Stomach (tissue), 4 donors: ENCODE measurements at regions not wholly inside any gene's neighbourhood (a gene's known extent, or its start where the extent isn't known, plus 50 kb on each side); places are given as distances from the start of the nearest gene placed in this dataset.

Experiments used
- POLR2A ChIP-seq, 4 donors: fragments of 450-650 bp; IDR thresholded peaks; one replicate each; pipeline ENCODE4 v1.6.1; 2016; ENCODE audit warnings: antibody characterized with exemption in 4 of 4, control low read depth in 2 of 4, mild to moderate bottlenecking in 1 of 4, moderate library complexity in 1 of 4
- TF ChIP-seq, protein P1 (sequence below), 7 experiments: fragments of 450-650 bp in 4 of 7; fragments of 200-600 bp in 3 of 7; sonication (generic) in 3 of 7; IDR thresholded peaks; one replicate each; pipeline ENCODE4 v1.5.1; 2016 to 2019; ENCODE audit warnings: antibody characterized with exemption in 7 of 7, control low read depth in 2 of 7, mild to moderate bottlenecking in 1 of 7

DNA sequence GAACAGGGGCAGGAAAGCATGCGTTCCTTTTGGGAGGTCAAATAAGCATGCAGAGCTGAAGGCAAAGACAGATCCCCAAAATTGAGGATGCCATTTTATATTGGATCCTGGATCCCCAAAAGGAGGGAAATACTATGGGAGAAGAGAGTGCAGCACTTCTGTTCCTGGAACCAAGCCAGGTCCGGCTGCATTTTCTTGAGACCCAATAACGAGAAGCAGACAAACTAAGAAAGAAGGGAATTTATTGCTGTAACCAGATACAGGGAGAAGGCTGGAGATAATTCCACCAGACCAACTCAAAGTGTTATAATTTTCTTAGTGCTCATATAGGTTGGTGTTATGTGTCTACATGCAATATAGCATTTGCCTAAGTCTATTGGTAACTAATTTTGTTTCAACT is 60.8 kb downstream of the PDE6H start:
- TF ChIP-seq, protein P1, sequence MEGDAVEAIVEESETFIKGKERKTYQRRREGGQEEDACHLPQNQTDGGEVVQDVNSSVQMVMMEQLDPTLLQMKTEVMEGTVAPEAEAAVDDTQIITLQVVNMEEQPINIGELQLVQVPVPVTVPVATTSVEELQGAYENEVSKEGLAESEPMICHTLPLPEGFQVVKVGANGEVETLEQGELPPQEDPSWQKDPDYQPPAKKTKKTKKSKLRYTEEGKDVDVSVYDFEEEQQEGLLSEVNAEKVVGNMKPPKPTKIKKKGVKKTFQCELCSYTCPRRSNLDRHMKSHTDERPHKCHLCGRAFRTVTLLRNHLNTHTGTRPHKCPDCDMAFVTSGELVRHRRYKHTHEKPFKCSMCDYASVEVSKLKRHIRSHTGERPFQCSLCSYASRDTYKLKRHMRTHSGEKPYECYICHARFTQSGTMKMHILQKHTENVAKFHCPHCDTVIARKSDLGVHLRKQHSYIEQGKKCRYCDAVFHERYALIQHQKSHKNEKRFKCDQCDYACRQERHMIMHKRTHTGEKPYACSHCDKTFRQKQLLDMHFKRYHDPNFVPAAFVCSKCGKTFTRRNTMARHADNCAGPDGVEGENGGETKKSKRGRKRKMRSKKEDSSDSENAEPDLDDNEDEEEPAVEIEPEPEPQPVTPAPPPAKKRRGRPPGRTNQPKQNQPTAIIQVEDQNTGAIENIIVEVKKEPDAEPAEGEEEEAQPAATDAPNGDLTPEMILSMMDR (IDR thresholded peaks at IDR 0.05): no peak
- no peak for TF ChIP-seq POLR2A (IDR thresholded peaks at IDR 0.05)
